Stimulated activated naive CD4-positive, alpha-beta T cell (primary cell): ENCODE measurements at regions not wholly inside any gene's neighbourhood (a gene's known extent, or its start where the extent isn't known, plus 50 kb on each side); places are given as distances from the start of the nearest gene placed in this dataset.
A peak's percentile ranks its signal among the peaks of the same experiment; 100 is the strongest.
"Not testable (repeated sequence)": the region's sequence is repeated elsewhere in the genome, so short reads cannot be mapped to it uniquely, and the experiment has no call there.

ENCODE experiments used
- DNase-seq, 6 experiments: peaks; one replicate each; lab custom pipeline; 2025; lab: John Stamatoyannopoulos, UW

- DNase-seq = no peak
These were observed 51.9 kb upstream of the PTPRJ start for GRCh38 chr11:47928426-47928825.

- DNase-seq = no peak
These were observed 56.1 kb upstream of the PTPRJ start for GRCh38 chr11:47924184-47924691.

GRCh38 chr11:47923667-47924066, 56.7 kb upstream of the PTPRJ start:
- DNase-seq = no peak

GRCh38 chr11:47921080-47921555, 59.2 kb upstream of the PTPRJ start:
- DNase-seq = not testable (repeated sequence)

GRCh38 chr11:47918882-47919495, 61.4 kb upstream of the PTPRJ start:
- DNase-seq = no peak

GRCh38 chr11:47918370-47918690, 62.0 kb upstream of the PTPRJ start:
- no peak for DNase-seq

GRCh38 chr11:47917599-47918369, 62.6 kb upstream of the PTPRJ start:
- DNase-seq = no peak

- no peak for DNase-seq
These were observed 64.0 kb upstream of the PTPRJ start for GRCh38 chr11:47916361-47916841.

- DNase-seq = no peak
These were observed 64.6 kb upstream of the PTPRJ start for GRCh38 chr11:47915783-47916182.

- DNase-seq = peak in 3 of 6 experiments; percentile 14 to 32 (median 23)
These were observed 65.0 kb upstream of the PTPRJ start for GRCh38 chr11:47915374-47915773.

- DNase-seq = no peak
These were observed 65.6 kb upstream of the PTPRJ start for GRCh38 chr11:47914743-47915142.

- DNase-seq = no peak
These were observed 65.5 kb upstream of the NUP160 start for GRCh38 chr11:47913529-47914244.

- DNase-seq = no peak
These were observed 64.8 kb upstream of the NUP160 start for GRCh38 chr11:47912843-47913437.

- no peak for DNase-seq
These were observed 63.0 kb upstream of the NUP160 start for GRCh38 chr11:47911149-47911548.

- DNase-seq = no peak
These were observed 60.0 kb upstream of the NUP160 start for GRCh38 chr11:47908198-47908597.

- DNase-seq = no peak
These were observed 59.3 kb upstream of the NUP160 start for GRCh38 chr11:47907499-47907898.

- DNase-seq = no peak
These were observed 57.9 kb upstream of the NUP160 start for GRCh38 chr11:47906066-47906465.

- DNase-seq = no peak
These were observed 57.4 kb upstream of the NUP160 start for GRCh38 chr11:47905358-47906059.

GRCh38 chr11:47904808-47905207, 56.7 kb upstream of the NUP160 start:
- no peak for DNase-seq

GRCh38 chr11:47904048-47904447, 55.9 kb upstream of the NUP160 start:
- no peak for DNase-seq

GRCh38 chr11:47899801-47900200, 51.7 kb upstream of the NUP160 start:
- no peak for DNase-seq
